ENCODE measurements at regions not wholly inside any gene's neighbourhood (a gene's known extent, or its start where the extent isn't known, plus 50 kb on each side); places are given as distances from the start of the nearest gene placed in this dataset.

DNA sequence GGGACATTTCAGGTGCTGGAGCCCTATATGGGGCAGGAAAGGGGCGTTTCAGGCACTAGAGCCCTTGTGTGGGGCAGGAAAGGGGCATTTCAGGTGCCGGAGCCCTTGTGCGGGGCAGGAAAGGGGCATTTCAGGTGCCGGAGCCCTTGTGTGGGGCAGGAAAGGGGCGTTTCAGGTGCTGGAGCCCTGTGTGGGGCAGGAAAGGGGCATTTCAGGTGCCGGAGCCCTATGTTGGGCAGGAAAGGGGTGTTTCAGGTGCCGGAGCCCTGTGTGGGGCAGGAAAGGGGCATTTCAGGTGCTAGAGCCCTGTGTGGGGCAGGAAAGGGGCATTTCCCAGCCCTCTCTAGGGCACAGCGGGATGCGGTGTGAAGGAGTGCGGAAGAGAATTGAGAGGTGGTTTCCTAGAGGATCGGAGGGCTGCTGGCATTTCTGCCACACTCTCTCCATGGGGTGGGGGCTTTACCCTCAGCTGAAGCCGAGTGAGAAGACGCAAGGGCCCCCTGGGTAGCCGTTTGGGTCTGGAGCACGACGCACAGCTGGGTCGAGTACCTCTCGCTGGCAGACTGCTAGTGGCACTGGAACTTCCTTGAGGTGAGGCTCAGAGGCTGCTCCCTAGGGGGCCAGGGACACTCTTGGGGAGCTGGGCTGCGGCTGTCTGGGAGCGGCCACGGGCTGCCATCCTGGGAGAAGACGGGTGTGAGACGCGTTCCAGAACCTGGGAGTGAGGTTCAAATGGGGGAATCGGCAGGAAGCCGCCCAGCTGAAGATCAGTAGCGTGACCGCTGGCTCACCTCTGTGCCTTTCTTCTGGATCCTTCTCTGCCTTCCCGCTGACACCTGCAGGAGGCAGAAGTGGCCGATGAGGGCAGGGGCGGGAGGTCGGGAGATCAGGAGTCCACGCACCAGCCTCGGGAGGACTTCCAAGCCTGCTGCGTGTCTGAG lies 122.6 kb upstream of the IRX4 start:
- no peaks in the 10 kb centered on the region for H4K20me1 ChIP-seq (ENCODE audit: insufficient read depth, low read length)
- no peak overlapping the region for H3K4me2 ChIP-seq (ENCODE audit: low read length)
- H3K4me3 ChIP-seq (ENCODE audit: low read length): no peak overlapping the region
- TF ChIP-seq, protein P1, sequence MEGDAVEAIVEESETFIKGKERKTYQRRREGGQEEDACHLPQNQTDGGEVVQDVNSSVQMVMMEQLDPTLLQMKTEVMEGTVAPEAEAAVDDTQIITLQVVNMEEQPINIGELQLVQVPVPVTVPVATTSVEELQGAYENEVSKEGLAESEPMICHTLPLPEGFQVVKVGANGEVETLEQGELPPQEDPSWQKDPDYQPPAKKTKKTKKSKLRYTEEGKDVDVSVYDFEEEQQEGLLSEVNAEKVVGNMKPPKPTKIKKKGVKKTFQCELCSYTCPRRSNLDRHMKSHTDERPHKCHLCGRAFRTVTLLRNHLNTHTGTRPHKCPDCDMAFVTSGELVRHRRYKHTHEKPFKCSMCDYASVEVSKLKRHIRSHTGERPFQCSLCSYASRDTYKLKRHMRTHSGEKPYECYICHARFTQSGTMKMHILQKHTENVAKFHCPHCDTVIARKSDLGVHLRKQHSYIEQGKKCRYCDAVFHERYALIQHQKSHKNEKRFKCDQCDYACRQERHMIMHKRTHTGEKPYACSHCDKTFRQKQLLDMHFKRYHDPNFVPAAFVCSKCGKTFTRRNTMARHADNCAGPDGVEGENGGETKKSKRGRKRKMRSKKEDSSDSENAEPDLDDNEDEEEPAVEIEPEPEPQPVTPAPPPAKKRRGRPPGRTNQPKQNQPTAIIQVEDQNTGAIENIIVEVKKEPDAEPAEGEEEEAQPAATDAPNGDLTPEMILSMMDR (IDR thresholded peaks at IDR 0.05; ENCODE audit: low read depth, low read length): no peak
- no peak for TF ChIP-seq EZH2phosphoT487 (IDR thresholded peaks at IDR 0.05; ENCODE audit: low read depth)
- H3K4me1 ChIP-seq (ENCODE audit: low read length): no peaks in the 10 kb centered on the region
- H3K9me3 ChIP-seq (ENCODE audit: insufficient read depth, low read length): no peaks in the 10 kb centered on the region
- no peak overlapping the region for H2AFZ ChIP-seq (ENCODE audit: low read depth, low read length)
- no peaks in the 10 kb centered on the region for H3K36me3 ChIP-seq (replicated peaks; ENCODE audit: low read depth, low read length)
- no peak overlapping the region for H3K9ac ChIP-seq (ENCODE audit: low read length)
- H3K27ac ChIP-seq (ENCODE audit: low read length): no peak overlapping the region
- no peaks in the 10 kb centered on the region for H3K79me2 ChIP-seq (ENCODE audit: low read length)
- H3K27me3 ChIP-seq (ENCODE audit: low read depth, low read length): 0 out of 2 replicates have a peak, but pooled peaks cover 2% of the 10 kb centered on the region

DNA sequence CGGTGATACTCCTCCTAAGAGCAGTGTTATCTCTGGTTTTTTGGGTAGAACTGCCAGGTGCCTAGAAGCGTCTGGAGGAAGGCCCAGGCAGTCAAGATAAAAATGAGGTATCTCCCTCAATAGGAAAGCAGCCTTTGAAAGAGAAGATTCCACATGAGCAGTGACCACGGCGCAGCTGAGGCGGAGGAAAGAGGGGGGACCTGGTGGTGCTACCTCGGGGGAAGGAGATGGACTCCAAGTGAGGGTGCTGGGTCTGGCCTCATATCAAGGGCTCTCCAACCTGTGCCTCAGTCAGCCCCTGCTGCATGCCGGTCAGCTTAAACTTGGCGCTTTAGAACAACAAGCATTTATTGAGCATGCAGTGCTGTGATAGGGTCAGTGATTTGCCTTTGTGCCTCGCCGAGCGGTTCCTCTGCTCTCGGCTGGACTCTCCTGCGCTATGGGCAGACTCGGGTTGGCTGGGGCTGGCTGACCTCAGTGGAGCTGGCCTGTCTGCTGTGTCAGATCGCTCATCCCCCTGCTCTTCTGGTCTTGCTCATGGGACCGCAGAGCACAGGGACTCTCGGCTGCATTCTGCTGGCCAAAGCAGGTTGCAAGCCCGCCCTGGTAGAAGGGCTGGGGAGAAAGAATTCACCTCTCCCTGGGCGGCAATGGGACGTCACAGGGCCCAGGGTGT lies 121.1 kb upstream of the IRX4 start:
- no peaks in the 10 kb centered on the region for H3K27me3 ChIP-seq (ENCODE audit: low read depth, low read length)
- H3K9ac ChIP-seq (ENCODE audit: low read length): no peak overlapping the region
- H4K20me1 ChIP-seq (ENCODE audit: insufficient read depth, low read length): no peaks in the 10 kb centered on the region
- TF ChIP-seq EZH2phosphoT487 (IDR thresholded peaks at IDR 0.05; ENCODE audit: low read depth): no peak
- TF ChIP-seq, protein P1 (IDR thresholded peaks at IDR 0.05; ENCODE audit: low read depth, low read length): no peak
- no peaks in the 10 kb centered on the region for H3K9me3 ChIP-seq (ENCODE audit: insufficient read depth, low read length)
- H2AFZ ChIP-seq (ENCODE audit: low read depth, low read length): no peak overlapping the region
- H3K4me3 ChIP-seq (ENCODE audit: low read length): no peak overlapping the region
- H3K36me3 ChIP-seq (replicated peaks; ENCODE audit: low read depth, low read length): no peaks in the 10 kb centered on the region
- H3K79me2 ChIP-seq (ENCODE audit: low read length): no peaks in the 10 kb centered on the region
- no peaks in the 10 kb centered on the region for H3K4me1 ChIP-seq (ENCODE audit: low read length)
- no peak overlapping the region for H3K4me2 ChIP-seq (ENCODE audit: low read length)
- H3K27ac ChIP-seq (ENCODE audit: low read length): no peak overlapping the region

DNA sequence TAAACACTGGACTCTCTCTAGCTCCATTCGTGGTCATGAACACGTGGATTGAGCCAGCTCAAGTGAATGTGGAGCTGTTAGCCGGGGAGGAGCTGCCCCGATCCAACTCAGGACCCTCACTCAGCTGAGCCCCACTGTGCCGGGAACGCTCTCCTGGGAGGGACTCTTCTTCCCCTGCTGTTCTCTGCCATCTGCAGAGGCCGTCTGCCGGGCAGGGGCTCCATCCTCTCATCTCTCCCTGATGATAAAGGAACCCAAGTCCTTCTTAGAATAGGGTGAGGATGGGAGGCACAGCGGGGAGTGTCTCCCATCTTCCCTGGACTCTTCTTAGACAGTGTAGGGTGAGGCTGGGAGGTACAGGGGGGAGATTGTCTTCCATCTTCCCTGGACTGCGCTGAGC lies 120.5 kb upstream of the IRX4 start:
- no peak overlapping the region for H2AFZ ChIP-seq (ENCODE audit: low read depth, low read length)

More for the DNA sequence above, 120.5 kb upstream of the IRX4 start:
- no peak for TF ChIP-seq EZH2phosphoT487 (IDR thresholded peaks at IDR 0.05; ENCODE audit: low read depth)
- TF ChIP-seq, protein P1 (IDR thresholded peaks at IDR 0.05; ENCODE audit: low read depth, low read length): no peak
- H3K27ac ChIP-seq (ENCODE audit: low read length): no peak overlapping the region
- no peak overlapping the region for H3K4me2 ChIP-seq (ENCODE audit: low read length)
- H3K79me2 ChIP-seq (ENCODE audit: low read length): no peaks in the 10 kb centered on the region
- no peaks in the 10 kb centered on the region for H4K20me1 ChIP-seq (ENCODE audit: insufficient read depth, low read length)
- H3K36me3 ChIP-seq (replicated peaks; ENCODE audit: low read depth, low read length): no peaks in the 10 kb centered on the region
- no peaks in the 10 kb centered on the region for H3K27me3 ChIP-seq (ENCODE audit: low read depth, low read length)
- H3K4me3 ChIP-seq (ENCODE audit: low read length): no peak overlapping the region
- no peaks in the 10 kb centered on the region for H3K4me1 ChIP-seq (ENCODE audit: low read length)
- H3K9ac ChIP-seq (ENCODE audit: low read length): no peak overlapping the region
- no peaks in the 10 kb centered on the region for H3K9me3 ChIP-seq (ENCODE audit: insufficient read depth, low read length)

All from OCI-LY3 (cell line).